ENCODE measurements at regions not wholly inside any gene's neighbourhood (a gene's known extent, or its start where the extent isn't known, plus 50 kb on each side); places are given as distances from the start of the nearest gene placed in this dataset.

DNA sequence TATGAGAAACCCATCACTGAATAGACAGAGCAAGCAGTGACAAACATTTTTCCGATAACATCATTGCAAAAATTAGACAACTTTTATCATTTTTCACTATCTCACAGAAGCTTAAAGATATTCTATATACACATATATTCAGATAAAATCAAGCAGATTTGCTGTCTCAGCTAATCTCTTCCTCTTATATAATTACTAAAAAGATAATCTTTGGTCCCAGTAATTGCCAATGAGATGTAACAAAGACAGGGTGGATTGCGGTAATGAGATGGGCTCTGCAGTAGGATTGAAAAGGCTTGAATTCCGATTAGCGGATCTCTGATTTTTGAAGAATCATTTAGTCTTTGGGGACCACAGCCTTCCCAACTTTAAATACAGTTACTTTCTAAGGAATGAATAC lies 63.5 kb downstream of the SYT4 start:
- TF ChIP-seq, protein P1, sequence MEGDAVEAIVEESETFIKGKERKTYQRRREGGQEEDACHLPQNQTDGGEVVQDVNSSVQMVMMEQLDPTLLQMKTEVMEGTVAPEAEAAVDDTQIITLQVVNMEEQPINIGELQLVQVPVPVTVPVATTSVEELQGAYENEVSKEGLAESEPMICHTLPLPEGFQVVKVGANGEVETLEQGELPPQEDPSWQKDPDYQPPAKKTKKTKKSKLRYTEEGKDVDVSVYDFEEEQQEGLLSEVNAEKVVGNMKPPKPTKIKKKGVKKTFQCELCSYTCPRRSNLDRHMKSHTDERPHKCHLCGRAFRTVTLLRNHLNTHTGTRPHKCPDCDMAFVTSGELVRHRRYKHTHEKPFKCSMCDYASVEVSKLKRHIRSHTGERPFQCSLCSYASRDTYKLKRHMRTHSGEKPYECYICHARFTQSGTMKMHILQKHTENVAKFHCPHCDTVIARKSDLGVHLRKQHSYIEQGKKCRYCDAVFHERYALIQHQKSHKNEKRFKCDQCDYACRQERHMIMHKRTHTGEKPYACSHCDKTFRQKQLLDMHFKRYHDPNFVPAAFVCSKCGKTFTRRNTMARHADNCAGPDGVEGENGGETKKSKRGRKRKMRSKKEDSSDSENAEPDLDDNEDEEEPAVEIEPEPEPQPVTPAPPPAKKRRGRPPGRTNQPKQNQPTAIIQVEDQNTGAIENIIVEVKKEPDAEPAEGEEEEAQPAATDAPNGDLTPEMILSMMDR (IDR thresholded peaks at IDR 0.05): no peak
- TF ChIP-seq RELA (CRISPR knock-in tag; IDR thresholded peaks at IDR 0.05; ENCODE audit: borderline replicate concordance): no peak
- TF ChIP-seq, protein P2, sequence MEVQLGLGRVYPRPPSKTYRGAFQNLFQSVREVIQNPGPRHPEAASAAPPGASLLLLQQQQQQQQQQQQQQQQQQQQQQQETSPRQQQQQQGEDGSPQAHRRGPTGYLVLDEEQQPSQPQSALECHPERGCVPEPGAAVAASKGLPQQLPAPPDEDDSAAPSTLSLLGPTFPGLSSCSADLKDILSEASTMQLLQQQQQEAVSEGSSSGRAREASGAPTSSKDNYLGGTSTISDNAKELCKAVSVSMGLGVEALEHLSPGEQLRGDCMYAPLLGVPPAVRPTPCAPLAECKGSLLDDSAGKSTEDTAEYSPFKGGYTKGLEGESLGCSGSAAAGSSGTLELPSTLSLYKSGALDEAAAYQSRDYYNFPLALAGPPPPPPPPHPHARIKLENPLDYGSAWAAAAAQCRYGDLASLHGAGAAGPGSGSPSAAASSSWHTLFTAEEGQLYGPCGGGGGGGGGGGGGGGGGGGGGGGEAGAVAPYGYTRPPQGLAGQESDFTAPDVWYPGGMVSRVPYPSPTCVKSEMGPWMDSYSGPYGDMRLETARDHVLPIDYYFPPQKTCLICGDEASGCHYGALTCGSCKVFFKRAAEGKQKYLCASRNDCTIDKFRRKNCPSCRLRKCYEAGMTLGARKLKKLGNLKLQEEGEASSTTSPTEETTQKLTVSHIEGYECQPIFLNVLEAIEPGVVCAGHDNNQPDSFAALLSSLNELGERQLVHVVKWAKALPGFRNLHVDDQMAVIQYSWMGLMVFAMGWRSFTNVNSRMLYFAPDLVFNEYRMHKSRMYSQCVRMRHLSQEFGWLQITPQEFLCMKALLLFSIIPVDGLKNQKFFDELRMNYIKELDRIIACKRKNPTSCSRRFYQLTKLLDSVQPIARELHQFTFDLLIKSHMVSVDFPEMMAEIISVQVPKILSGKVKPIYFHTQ (CRISPR knock-in tag; IDR thresholded peaks at IDR 0.05): no peak
- TF ChIP-seq NR2C2 (CRISPR knock-in tag; IDR thresholded peaks at IDR 0.05): no peak
- no peak for TF ChIP-seq ATF1 (CRISPR knock-in tag; IDR thresholded peaks at IDR 0.05)
- TF ChIP-seq SP1 (CRISPR knock-in tag; conservative IDR thresholded peaks at IDR 0.05): no peak
- TF ChIP-seq GABPB1 (CRISPR knock-in tag; IDR thresholded peaks at IDR 0.05): no peak
- TF ChIP-seq CREB1 (CRISPR knock-in tag; IDR thresholded peaks at IDR 0.05): no peak
- TF ChIP-seq, protein P3, sequence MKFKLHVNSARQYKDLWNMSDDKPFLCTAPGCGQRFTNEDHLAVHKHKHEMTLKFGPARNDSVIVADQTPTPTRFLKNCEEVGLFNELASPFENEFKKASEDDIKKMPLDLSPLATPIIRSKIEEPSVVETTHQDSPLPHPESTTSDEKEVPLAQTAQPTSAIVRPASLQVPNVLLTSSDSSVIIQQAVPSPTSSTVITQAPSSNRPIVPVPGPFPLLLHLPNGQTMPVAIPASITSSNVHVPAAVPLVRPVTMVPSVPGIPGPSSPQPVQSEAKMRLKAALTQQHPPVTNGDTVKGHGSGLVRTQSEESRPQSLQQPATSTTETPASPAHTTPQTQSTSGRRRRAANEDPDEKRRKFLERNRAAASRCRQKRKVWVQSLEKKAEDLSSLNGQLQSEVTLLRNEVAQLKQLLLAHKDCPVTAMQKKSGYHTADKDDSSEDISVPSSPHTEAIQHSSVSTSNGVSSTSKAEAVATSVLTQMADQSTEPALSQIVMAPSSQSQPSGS (CRISPR knock-in tag; IDR thresholded peaks at IDR 0.05; ENCODE audit: borderline replicate concordance, low read depth): no peak
- TF ChIP-seq, protein P4, sequence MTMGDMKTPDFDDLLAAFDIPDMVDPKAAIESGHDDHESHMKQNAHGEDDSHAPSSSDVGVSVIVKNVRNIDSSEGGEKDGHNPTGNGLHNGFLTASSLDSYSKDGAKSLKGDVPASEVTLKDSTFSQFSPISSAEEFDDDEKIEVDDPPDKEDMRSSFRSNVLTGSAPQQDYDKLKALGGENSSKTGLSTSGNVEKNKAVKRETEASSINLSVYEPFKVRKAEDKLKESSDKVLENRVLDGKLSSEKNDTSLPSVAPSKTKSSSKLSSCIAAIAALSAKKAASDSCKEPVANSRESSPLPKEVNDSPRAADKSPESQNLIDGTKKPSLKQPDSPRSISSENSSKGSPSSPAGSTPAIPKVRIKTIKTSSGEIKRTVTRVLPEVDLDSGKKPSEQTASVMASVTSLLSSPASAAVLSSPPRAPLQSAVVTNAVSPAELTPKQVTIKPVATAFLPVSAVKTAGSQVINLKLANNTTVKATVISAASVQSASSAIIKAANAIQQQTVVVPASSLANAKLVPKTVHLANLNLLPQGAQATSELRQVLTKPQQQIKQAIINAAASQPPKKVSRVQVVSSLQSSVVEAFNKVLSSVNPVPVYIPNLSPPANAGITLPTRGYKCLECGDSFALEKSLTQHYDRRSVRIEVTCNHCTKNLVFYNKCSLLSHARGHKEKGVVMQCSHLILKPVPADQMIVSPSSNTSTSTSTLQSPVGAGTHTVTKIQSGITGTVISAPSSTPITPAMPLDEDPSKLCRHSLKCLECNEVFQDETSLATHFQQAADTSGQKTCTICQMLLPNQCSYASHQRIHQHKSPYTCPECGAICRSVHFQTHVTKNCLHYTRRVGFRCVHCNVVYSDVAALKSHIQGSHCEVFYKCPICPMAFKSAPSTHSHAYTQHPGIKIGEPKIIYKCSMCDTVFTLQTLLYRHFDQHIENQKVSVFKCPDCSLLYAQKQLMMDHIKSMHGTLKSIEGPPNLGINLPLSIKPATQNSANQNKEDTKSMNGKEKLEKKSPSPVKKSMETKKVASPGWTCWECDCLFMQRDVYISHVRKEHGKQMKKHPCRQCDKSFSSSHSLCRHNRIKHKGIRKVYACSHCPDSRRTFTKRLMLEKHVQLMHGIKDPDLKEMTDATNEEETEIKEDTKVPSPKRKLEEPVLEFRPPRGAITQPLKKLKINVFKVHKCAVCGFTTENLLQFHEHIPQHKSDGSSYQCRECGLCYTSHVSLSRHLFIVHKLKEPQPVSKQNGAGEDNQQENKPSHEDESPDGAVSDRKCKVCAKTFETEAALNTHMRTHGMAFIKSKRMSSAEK (CRISPR knock-in tag; IDR thresholded peaks at IDR 0.05; ENCODE audit: borderline replicate concordance): no peak
- TF ChIP-seq, protein P5, sequence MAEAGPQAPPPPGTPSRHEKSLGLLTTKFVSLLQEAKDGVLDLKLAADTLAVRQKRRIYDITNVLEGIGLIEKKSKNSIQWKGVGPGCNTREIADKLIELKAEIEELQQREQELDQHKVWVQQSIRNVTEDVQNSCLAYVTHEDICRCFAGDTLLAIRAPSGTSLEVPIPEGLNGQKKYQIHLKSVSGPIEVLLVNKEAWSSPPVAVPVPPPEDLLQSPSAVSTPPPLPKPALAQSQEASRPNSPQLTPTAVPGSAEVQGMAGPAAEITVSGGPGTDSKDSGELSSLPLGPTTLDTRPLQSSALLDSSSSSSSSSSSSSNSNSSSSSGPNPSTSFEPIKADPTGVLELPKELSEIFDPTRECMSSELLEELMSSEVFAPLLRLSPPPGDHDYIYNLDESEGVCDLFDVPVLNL (CRISPR knock-in tag; IDR thresholded peaks at IDR 0.05; ENCODE audit: borderline replicate concordance, low read depth): no peak
- TF ChIP-seq, protein P6, sequence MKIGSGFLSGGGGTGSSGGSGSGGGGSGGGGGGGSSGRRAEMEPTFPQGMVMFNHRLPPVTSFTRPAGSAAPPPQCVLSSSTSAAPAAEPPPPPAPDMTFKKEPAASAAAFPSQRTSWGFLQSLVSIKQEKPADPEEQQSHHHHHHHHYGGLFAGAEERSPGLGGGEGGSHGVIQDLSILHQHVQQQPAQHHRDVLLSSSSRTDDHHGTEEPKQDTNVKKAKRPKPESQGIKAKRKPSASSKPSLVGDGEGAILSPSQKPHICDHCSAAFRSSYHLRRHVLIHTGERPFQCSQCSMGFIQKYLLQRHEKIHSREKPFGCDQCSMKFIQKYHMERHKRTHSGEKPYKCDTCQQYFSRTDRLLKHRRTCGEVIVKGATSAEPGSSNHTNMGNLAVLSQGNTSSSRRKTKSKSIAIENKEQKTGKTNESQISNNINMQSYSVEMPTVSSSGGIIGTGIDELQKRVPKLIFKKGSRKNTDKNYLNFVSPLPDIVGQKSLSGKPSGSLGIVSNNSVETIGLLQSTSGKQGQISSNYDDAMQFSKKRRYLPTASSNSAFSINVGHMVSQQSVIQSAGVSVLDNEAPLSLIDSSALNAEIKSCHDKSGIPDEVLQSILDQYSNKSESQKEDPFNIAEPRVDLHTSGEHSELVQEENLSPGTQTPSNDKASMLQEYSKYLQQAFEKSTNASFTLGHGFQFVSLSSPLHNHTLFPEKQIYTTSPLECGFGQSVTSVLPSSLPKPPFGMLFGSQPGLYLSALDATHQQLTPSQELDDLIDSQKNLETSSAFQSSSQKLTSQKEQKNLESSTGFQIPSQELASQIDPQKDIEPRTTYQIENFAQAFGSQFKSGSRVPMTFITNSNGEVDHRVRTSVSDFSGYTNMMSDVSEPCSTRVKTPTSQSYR (CRISPR knock-in tag; IDR thresholded peaks at IDR 0.05): no peak
- TF ChIP-seq, protein P7, sequence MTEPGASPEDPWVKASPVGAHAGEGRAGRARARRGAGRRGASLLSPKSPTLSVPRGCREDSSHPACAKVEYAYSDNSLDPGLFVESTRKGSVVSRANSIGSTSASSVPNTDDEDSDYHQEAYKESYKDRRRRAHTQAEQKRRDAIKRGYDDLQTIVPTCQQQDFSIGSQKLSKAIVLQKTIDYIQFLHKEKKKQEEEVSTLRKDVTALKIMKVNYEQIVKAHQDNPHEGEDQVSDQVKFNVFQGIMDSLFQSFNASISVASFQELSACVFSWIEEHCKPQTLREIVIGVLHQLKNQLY (CRISPR knock-in tag; IDR thresholded peaks at IDR 0.05): no peak
- no peak for TF ChIP-seq GRHL2 (CRISPR knock-in tag; IDR thresholded peaks at IDR 0.05; ENCODE audit: insufficient replicate concordance, severe bottlenecking)

All from WTC11 (cell line).